ENCODE measurements at regions not wholly inside any gene's neighbourhood (a gene's known extent, or its start where the extent isn't known, plus 50 kb on each side); places are given as distances from the start of the nearest gene placed in this dataset.

DNA sequence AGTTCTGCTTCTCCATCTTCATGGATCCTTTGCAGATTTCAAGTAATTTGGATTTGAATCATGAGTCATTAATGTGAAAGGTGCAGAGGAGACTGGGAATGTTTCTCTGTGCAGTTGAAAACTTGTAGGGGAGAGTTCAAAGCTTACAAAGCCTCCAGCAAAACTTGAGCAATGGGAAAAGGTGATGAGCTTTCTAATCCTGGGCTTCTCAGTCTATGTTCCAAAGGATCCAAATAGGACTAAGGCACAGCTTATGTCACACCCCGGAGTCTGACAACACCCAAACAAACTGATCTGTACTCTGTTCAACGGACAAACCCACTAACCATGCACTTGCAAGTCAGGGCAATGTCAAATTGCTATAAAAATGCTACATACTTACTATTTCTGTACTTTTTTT lies 134.8 kb downstream of the DUSP6 start:
- TF ChIP-seq, protein P1, sequence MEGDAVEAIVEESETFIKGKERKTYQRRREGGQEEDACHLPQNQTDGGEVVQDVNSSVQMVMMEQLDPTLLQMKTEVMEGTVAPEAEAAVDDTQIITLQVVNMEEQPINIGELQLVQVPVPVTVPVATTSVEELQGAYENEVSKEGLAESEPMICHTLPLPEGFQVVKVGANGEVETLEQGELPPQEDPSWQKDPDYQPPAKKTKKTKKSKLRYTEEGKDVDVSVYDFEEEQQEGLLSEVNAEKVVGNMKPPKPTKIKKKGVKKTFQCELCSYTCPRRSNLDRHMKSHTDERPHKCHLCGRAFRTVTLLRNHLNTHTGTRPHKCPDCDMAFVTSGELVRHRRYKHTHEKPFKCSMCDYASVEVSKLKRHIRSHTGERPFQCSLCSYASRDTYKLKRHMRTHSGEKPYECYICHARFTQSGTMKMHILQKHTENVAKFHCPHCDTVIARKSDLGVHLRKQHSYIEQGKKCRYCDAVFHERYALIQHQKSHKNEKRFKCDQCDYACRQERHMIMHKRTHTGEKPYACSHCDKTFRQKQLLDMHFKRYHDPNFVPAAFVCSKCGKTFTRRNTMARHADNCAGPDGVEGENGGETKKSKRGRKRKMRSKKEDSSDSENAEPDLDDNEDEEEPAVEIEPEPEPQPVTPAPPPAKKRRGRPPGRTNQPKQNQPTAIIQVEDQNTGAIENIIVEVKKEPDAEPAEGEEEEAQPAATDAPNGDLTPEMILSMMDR (IDR thresholded peaks at IDR 0.05), result no peak
- no peak for TF ChIP-seq EZH2 (IDR thresholded peaks at IDR 0.05)
- no peak for TF ChIP-seq EZH2phosphoT487 (IDR thresholded peaks at IDR 0.05)
